ENCODE measurements at regions not wholly inside any gene's neighbourhood (a gene's known extent, or its start where the extent isn't known, plus 50 kb on each side); places are given as distances from the start of the nearest gene placed in this dataset.

- Histone ChIP-seq H3K27me3 (ENCODE audit: control insufficient read depth in 1 of 2, insufficient read depth in 2 of 2, low read length in 2 of 2) (no peaks in the 10 kb centered on the region), H3K9me3 (ENCODE audit: control insufficient read depth in 2 of 2, low read length in 2 of 2) (no peaks in the 10 kb centered on the region), H3K27ac (ENCODE audit: low read length) (no peak overlapping the region), H3K4me1 (ENCODE audit: control insufficient read depth, insufficient read depth, low read length) (no peaks in the 10 kb centered on the region), H3K4me3 (ENCODE audit: low read length in 2 of 2) (no peak overlapping the region), H3K9ac (ENCODE audit: low read length in 2 of 2) (no peak overlapping the region), H3K36me3 (ENCODE audit: control insufficient read depth in 2 of 2, insufficient read depth in 2 of 2, low read length in 2 of 2) (no peaks in the 10 kb centered on the region)
Observed at GRCh38 chr13:39952249-39953233, 297.1 kb downstream of the COG6 start.

GRCh38 chr13:39954476-39954875, 299.0 kb downstream of the COG6 start:
- no peaks in the 10 kb centered on the region for H3K9me3 ChIP-seq (ENCODE audit: control insufficient read depth in 2 of 2, low read length in 2 of 2)
- H3K36me3 ChIP-seq (ENCODE audit: control insufficient read depth in 2 of 2, insufficient read depth in 2 of 2, low read length in 2 of 2): no peaks in the 10 kb centered on the region
- H3K4me1 ChIP-seq (ENCODE audit: control insufficient read depth, insufficient read depth, low read length): no peaks in the 10 kb centered on the region
- H3K27me3 ChIP-seq (ENCODE audit: control insufficient read depth in 1 of 2, insufficient read depth in 2 of 2, low read length in 2 of 2): no peaks in the 10 kb centered on the region
- no peak overlapping the region for H3K4me3 ChIP-seq (ENCODE audit: low read length in 2 of 2)
- H3K27ac ChIP-seq (ENCODE audit: low read length): no peak overlapping the region
- H3K9ac ChIP-seq (ENCODE audit: low read length in 2 of 2): no peak overlapping the region

- Histone ChIP-seq H3K4me1 (ENCODE audit: control insufficient read depth, insufficient read depth, low read length) (no peaks in the 10 kb centered on the region), H3K27me3 (ENCODE audit: control insufficient read depth in 1 of 2, insufficient read depth in 2 of 2, low read length in 2 of 2) (no peaks in the 10 kb centered on the region), H3K9ac (ENCODE audit: low read length in 2 of 2) (no peak overlapping the region), H3K36me3 (ENCODE audit: control insufficient read depth in 2 of 2, insufficient read depth in 2 of 2, low read length in 2 of 2) (no peaks in the 10 kb centered on the region), H3K4me3 (ENCODE audit: low read length in 2 of 2) (no peak overlapping the region), H3K9me3 (ENCODE audit: control insufficient read depth in 2 of 2, low read length in 2 of 2) (no peaks in the 10 kb centered on the region), H3K27ac (ENCODE audit: low read length) (no peak overlapping the region)
Observed at GRCh38 chr13:39955560-39955959, 300.1 kb downstream of the COG6 start.

GRCh38 chr13:39956036-39956435, 300.6 kb downstream of the COG6 start:
- no peak overlapping the region for H3K27ac ChIP-seq (ENCODE audit: low read length)
- no peaks in the 10 kb centered on the region for H3K27me3 ChIP-seq (ENCODE audit: control insufficient read depth in 1 of 2, insufficient read depth in 2 of 2, low read length in 2 of 2)
- no peaks in the 10 kb centered on the region for H3K4me1 ChIP-seq (ENCODE audit: control insufficient read depth, insufficient read depth, low read length)
- H3K4me3 ChIP-seq (ENCODE audit: low read length in 2 of 2): no peak overlapping the region
- H3K36me3 ChIP-seq (ENCODE audit: control insufficient read depth in 2 of 2, insufficient read depth in 2 of 2, low read length in 2 of 2): no peaks in the 10 kb centered on the region
- H3K9me3 ChIP-seq (ENCODE audit: control insufficient read depth in 2 of 2, low read length in 2 of 2): no peaks in the 10 kb centered on the region
- H3K9ac ChIP-seq (ENCODE audit: low read length in 2 of 2): no peak overlapping the region

- no peaks in the 10 kb centered on the region for H3K9me3 ChIP-seq (ENCODE audit: control insufficient read depth in 2 of 2, low read length in 2 of 2)
- H3K4me1 ChIP-seq (ENCODE audit: control insufficient read depth, insufficient read depth, low read length): no peaks in the 10 kb centered on the region
- no peaks in the 10 kb centered on the region for H3K36me3 ChIP-seq (ENCODE audit: control insufficient read depth in 2 of 2, insufficient read depth in 2 of 2, low read length in 2 of 2)
- no peak overlapping the region for H3K4me3 ChIP-seq (ENCODE audit: low read length in 2 of 2)
- no peaks in the 10 kb centered on the region for H3K27me3 ChIP-seq (ENCODE audit: control insufficient read depth in 1 of 2, insufficient read depth in 2 of 2, low read length in 2 of 2)
- no peak overlapping the region for H3K27ac ChIP-seq (ENCODE audit: low read length)
- H3K9ac ChIP-seq (ENCODE audit: low read length in 2 of 2): no peak overlapping the region
Observed at GRCh38 chr13:39957868-39958677, 302.6 kb downstream of the COG6 start.

GRCh38 chr13:39959497-39960144, 304.2 kb downstream of the COG6 start:
- no peak overlapping the region for H3K27ac ChIP-seq (ENCODE audit: low read length)
- no peak overlapping the region for H3K4me3 ChIP-seq (ENCODE audit: low read length in 2 of 2)

GRCh38 chr13:39960191-39960590, 304.7 kb downstream of the COG6 start:
- no peak overlapping the region for H3K9ac ChIP-seq (ENCODE audit: low read length in 2 of 2)
- no peaks in the 10 kb centered on the region for H3K9me3 ChIP-seq (ENCODE audit: control insufficient read depth in 2 of 2, low read length in 2 of 2)
- H3K27ac ChIP-seq (ENCODE audit: low read length): no peak overlapping the region
- H3K27me3 ChIP-seq (ENCODE audit: control insufficient read depth in 1 of 2, insufficient read depth in 2 of 2, low read length in 2 of 2): no peaks in the 10 kb centered on the region
- no peaks in the 10 kb centered on the region for H3K4me1 ChIP-seq (ENCODE audit: control insufficient read depth, insufficient read depth, low read length)
- no peaks in the 10 kb centered on the region for H3K36me3 ChIP-seq (ENCODE audit: control insufficient read depth in 2 of 2, insufficient read depth in 2 of 2, low read length in 2 of 2)
- no peak overlapping the region for H3K4me3 ChIP-seq (ENCODE audit: low read length in 2 of 2)

More at GRCh38 chr13:39959497-39960144, 304.2 kb downstream of the COG6 start:
- Histone ChIP-seq H3K27me3 (ENCODE audit: control insufficient read depth in 1 of 2, insufficient read depth in 2 of 2, low read length in 2 of 2) (no peaks in the 10 kb centered on the region), H3K9me3 (ENCODE audit: control insufficient read depth in 2 of 2, low read length in 2 of 2) (no peaks in the 10 kb centered on the region), H3K4me1 (ENCODE audit: control insufficient read depth, insufficient read depth, low read length) (no peaks in the 10 kb centered on the region), H3K9ac (ENCODE audit: low read length in 2 of 2) (no peak overlapping the region), H3K36me3 (ENCODE audit: control insufficient read depth in 2 of 2, insufficient read depth in 2 of 2, low read length in 2 of 2) (no peaks in the 10 kb centered on the region)

- Histone ChIP-seq H3K9me3 (ENCODE audit: control insufficient read depth in 2 of 2, low read length in 2 of 2) (no peaks in the 10 kb centered on the region), H3K4me1 (ENCODE audit: control insufficient read depth, insufficient read depth, low read length) (no peaks in the 10 kb centered on the region), H3K36me3 (ENCODE audit: control insufficient read depth in 2 of 2, insufficient read depth in 2 of 2, low read length in 2 of 2) (no peaks in the 10 kb centered on the region), H3K27ac (ENCODE audit: low read length) (no peak overlapping the region), H3K27me3 (ENCODE audit: control insufficient read depth in 1 of 2, insufficient read depth in 2 of 2, low read length in 2 of 2) (no peaks in the 10 kb centered on the region), H3K9ac (ENCODE audit: low read length in 2 of 2) (no peak overlapping the region), H3K4me3 (ENCODE audit: low read length in 2 of 2) (no peak overlapping the region)
Observed at GRCh38 chr13:39961036-39961435, 305.6 kb downstream of the COG6 start.

GRCh38 chr13:39963612-39964011, 308.1 kb downstream of the COG6 start:
- no peaks in the 10 kb centered on the region for H3K27me3 ChIP-seq (ENCODE audit: control insufficient read depth in 1 of 2, insufficient read depth in 2 of 2, low read length in 2 of 2)
- no peaks in the 10 kb centered on the region for H3K9me3 ChIP-seq (ENCODE audit: control insufficient read depth in 2 of 2, low read length in 2 of 2)
- H3K27ac ChIP-seq (ENCODE audit: low read length): no peak overlapping the region
- H3K4me1 ChIP-seq (ENCODE audit: control insufficient read depth, insufficient read depth, low read length): no peaks in the 10 kb centered on the region
- no peak overlapping the region for H3K9ac ChIP-seq (ENCODE audit: low read length in 2 of 2)
- no peak overlapping the region for H3K4me3 ChIP-seq (ENCODE audit: low read length in 2 of 2)
- H3K36me3 ChIP-seq (ENCODE audit: control insufficient read depth in 2 of 2, insufficient read depth in 2 of 2, low read length in 2 of 2): no peaks in the 10 kb centered on the region

- Histone ChIP-seq H3K27me3 (ENCODE audit: control insufficient read depth in 1 of 2, insufficient read depth in 2 of 2, low read length in 2 of 2) (no peaks in the 10 kb centered on the region), H3K9me3 (ENCODE audit: control insufficient read depth in 2 of 2, low read length in 2 of 2) (no peaks in the 10 kb centered on the region), H3K4me1 (ENCODE audit: control insufficient read depth, insufficient read depth, low read length) (no peaks in the 10 kb centered on the region), H3K36me3 (ENCODE audit: control insufficient read depth in 2 of 2, insufficient read depth in 2 of 2, low read length in 2 of 2) (no peaks in the 10 kb centered on the region), H3K27ac (ENCODE audit: low read length) (no peak overlapping the region), H3K9ac (ENCODE audit: low read length in 2 of 2) (no peak overlapping the region), H3K4me3 (ENCODE audit: low read length in 2 of 2) (no peak overlapping the region)
Observed at GRCh38 chr13:39965309-39965708, 309.8 kb downstream of the COG6 start.
